HEK293T (cell line): ENCODE measurements at regions not wholly inside any gene's neighbourhood (a gene's known extent, or its start where the extent isn't known, plus 50 kb on each side); places are given as distances from the start of the nearest gene placed in this dataset.

Experiments used
- CTCF ChIA-PET: fragments of 350-600 bp; formaldehyde crosslinking; extraction: SDS; loops from one replicate; lab custom pipeline; 2021; ENCODE audit warnings: antibody characterized with exemption, inconsistent platforms; lab: Yijun Ruan, JAX
- POLR2A ChIA-PET: fragments of 350-600 bp; formaldehyde crosslinking; extraction: SDS; loops from one replicate; lab custom pipeline; 2020; ENCODE audit warnings: antibody characterized with exemption, inconsistent platforms; lab: Yijun Ruan, JAX
- DNase-seq: peaks from one replicate; pipeline ENCODE4 v3.0.0; 2012; ENCODE audit warnings: mixed read lengths; ENCODE audit errors: extremely low spot score
- ARNT ChIP-seq: fragments of 450-650 bp; IDR thresholded peaks from 2 replicates; pipeline ENCODE4 v1.6.1; 2017; ENCODE audit warnings: mild to moderate bottlenecking
- BHLHE40 ChIP-seq: fragments of 450-650 bp; IDR thresholded peaks from 2 replicates; pipeline ENCODE4 v1.6.1; 2016; ENCODE audit warnings: mild to moderate bottlenecking, moderate library complexity, borderline replicate concordance
- CTBP1 ChIP-seq: fragments of 450-650 bp; IDR thresholded peaks from 2 replicates; pipeline ENCODE4 v1.6.1; 2016; ENCODE audit warnings: borderline replicate concordance
- ELF4 ChIP-seq: fragments of 450-650 bp; IDR thresholded peaks from 2 replicates; pipeline ENCODE4 v1.6.1; 2017; ENCODE audit warnings: antibody characterized with exemption
- FOXA1 ChIP-seq: fragments of 450-650 bp; IDR thresholded peaks from 2 replicates; pipeline ENCODE4 v1.6.1; 2016; ENCODE audit warnings: mild to moderate bottlenecking
- FOXK2 ChIP-seq: fragments of 450-650 bp; IDR thresholded peaks from 2 replicates; pipeline ENCODE4 v1.6.1; 2016; ENCODE audit warnings: mild to moderate bottlenecking
- FOXM1 ChIP-seq: fragments of 450-650 bp; IDR thresholded peaks from 2 replicates; pipeline ENCODE4 v1.6.1; 2017; ENCODE audit warnings: mild to moderate bottlenecking, borderline replicate concordance
- HDGF ChIP-seq: fragments of 450-650 bp; IDR thresholded peaks from 2 replicates; pipeline ENCODE4 v1.6.1; 2017; ENCODE audit warnings: antibody characterized with exemption, borderline replicate concordance
- L3MBTL2 ChIP-seq: fragments of 450-650 bp; conservative IDR thresholded peaks from 2 replicates; pipeline ENCODE4 v1.6.1; 2016; ENCODE audit warnings: mild to moderate bottlenecking
- LEF1 ChIP-seq: fragments of 450-650 bp; IDR thresholded peaks from 2 replicates; pipeline ENCODE4 v1.6.1; 2017; ENCODE audit warnings: mild to moderate bottlenecking, borderline replicate concordance
- NFRKB ChIP-seq: fragments of 450-650 bp; IDR thresholded peaks from 2 replicates; pipeline ENCODE4 v1.6.1; 2016; ENCODE audit warnings: mild to moderate bottlenecking, moderate library complexity
- SP1 ChIP-seq: fragments of 450-650 bp; IDR thresholded peaks from 2 replicates; pipeline ENCODE4 v1.6.1; 2017
- SUZ12 ChIP-seq: fragments of 450-650 bp; IDR thresholded peaks from 2 replicates; pipeline ENCODE4 v1.6.1; 2016; ENCODE audit warnings: mild to moderate bottlenecking
- TARDBP ChIP-seq: fragments of 450-650 bp; IDR thresholded peaks from 2 replicates; pipeline ENCODE4 v1.6.1; 2016
- ZNF384 ChIP-seq: fragments of 450-650 bp; IDR thresholded peaks from 2 replicates; pipeline ENCODE4 v1.6.1; 2016
- TF ChIP-seq, protein P1 (sequence below): fragments of 450-650 bp; IDR thresholded peaks from 2 replicates; pipeline ENCODE4 v1.6.1; 2016

GRCh38 chr12:89783359-89784060 lies 74.9 kb upstream of the ATP2B1 start:
- peak; percentile 9 for DNase-seq
- TF ChIP-seq L3MBTL2, result no peak
- no peak for TF ChIP-seq ARNT
- TF ChIP-seq, protein P1, sequence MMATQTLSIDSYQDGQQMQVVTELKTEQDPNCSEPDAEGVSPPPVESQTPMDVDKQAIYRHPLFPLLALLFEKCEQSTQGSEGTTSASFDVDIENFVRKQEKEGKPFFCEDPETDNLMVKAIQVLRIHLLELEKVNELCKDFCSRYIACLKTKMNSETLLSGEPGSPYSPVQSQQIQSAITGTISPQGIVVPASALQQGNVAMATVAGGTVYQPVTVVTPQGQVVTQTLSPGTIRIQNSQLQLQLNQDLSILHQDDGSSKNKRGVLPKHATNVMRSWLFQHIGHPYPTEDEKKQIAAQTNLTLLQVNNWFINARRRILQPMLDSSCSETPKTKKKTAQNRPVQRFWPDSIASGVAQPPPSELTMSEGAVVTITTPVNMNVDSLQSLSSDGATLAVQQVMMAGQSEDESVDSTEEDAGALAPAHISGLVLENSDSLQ, result no peak
- TF ChIP-seq CTBP1, result no peak
- no peak for TF ChIP-seq BHLHE40
- TF ChIP-seq FOXK2, result no peak
- TF ChIP-seq LEF1, result no peak
- no peak for TF ChIP-seq HDGF
- no peak for TF ChIP-seq TARDBP
- no peak for TF ChIP-seq FOXM1
- no peak for TF ChIP-seq ZNF384
- TF ChIP-seq SP1, result no peak
- no peak for TF ChIP-seq FOXA1
- no peak for TF ChIP-seq SUZ12
- TF ChIP-seq NFRKB, result no peak
- TF ChIP-seq ELF4, result no peak
- ChIA-PET POLR2A (no interaction called here), CTCF (no interaction called here)

GRCh38 chr12:89782807-89783206 lies 74.2 kb upstream of the ATP2B1 start:
- ChIA-PET POLR2A (no interaction called here), CTCF (no interaction called here)
- DNase-seq, result no peak
- TF ChIP-seq LEF1, result no peak
- no peak for TF ChIP-seq ARNT
- no peak for TF ChIP-seq SUZ12
- TF ChIP-seq FOXM1, result no peak
- TF ChIP-seq, protein P1, result no peak
- no peak for TF ChIP-seq BHLHE40
- no peak for TF ChIP-seq CTBP1
- no peak for TF ChIP-seq NFRKB
- no peak for TF ChIP-seq TARDBP
- no peak for TF ChIP-seq FOXK2
- no peak for TF ChIP-seq L3MBTL2
- TF ChIP-seq SP1, result no peak
- no peak for TF ChIP-seq ELF4
- no peak for TF ChIP-seq HDGF
- TF ChIP-seq ZNF384, result no peak
- TF ChIP-seq FOXA1, result no peak

GRCh38 chr12:89781946-89782550 lies 73.4 kb upstream of the ATP2B1 start:
- DNase-seq, result no peak
- ChIA-PET CTCF (interaction anchor here (1.0 kb wide), 1 partner anchor 239 kb away, joined by 4 read pairs; no protein-coding TSS in a partner anchor), POLR2A (no interaction called here)
- TF ChIP-seq FOXK2 (no peak), HDGF (no peak), LEF1 (no peak), L3MBTL2 (no peak), BHLHE40 (no peak), TARDBP (no peak), FOXA1 (no peak), SP1 (no peak), ZNF384 (no peak), NFRKB (no peak), CTBP1 (no peak), ARNT (no peak), ELF4 (no peak), FOXM1 (no peak), SUZ12 (no peak)
- TF ChIP-seq, protein P1, result no peak

DNA sequence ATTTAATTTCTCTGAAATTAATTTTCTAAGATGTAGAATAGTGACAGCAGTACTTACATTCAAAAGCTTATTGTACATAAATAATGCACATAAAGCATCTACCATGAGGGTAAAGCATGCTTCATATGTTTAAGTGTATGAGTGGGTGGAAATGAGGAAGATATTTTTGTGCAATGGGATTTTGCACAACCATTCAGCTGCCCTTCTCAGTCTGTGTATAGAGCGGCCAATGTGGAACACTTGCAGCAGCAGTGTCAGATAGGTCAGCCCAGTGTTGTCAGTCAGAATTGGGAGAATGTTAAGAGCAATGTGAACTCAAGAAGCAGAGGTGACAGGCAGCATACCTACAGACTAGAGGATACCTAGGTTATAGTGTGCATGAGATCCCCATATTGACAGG lies 72.5 kb upstream of the ATP2B1 start:
- no peak for DNase-seq
- POLR2A ChIA-PET, result no interaction called here
- TF ChIP-seq NFRKB (no peak), LEF1 (no peak), ARNT (no peak), SP1 (no peak), CTBP1 (no peak), ZNF384 (no peak), FOXA1 (no peak), HDGF (no peak), TARDBP (no peak), SUZ12 (no peak)
- CTCF ChIA-PET, result no interaction called here

GRCh38 chr12:89779090-89779489 lies 70.5 kb upstream of the ATP2B1 start:
- TF ChIP-seq, protein P1, result no peak
- TF ChIP-seq LEF1 (no peak), NFRKB (no peak)
- DNase-seq, result no peak
- ChIA-PET POLR2A (no interaction called here), CTCF (no interaction called here)
